DND-41 (cell line): ENCODE measurements at regions not wholly inside any gene's neighbourhood (a gene's known extent, or its start where the extent isn't known, plus 50 kb on each side); places are given as distances from the start of the nearest gene placed in this dataset.

Source experiments
- ATAC-seq: fragments of 200-7000 bp; cut with Tn5 transposase; 3 replicates; pipeline ENCODE4 v1.9.1; 2021; ENCODE audit warnings: low read depth; ENCODE audit not compliant: insufficient read depth
- DNase-seq: peaks from one replicate; pipeline ENCODE4 v3.0.0-alpha.2; 2020
- H2AFZ ChIP-seq: 2 replicates; pipeline ENCODE4 v1.6.0; 2012; ENCODE audit warnings: low read depth, low read length
- H3K27ac ChIP-seq: 2 replicates; pipeline ENCODE4 v1.5.1; 2012; ENCODE audit warnings: low read length, inconsistent platforms
- H3K27me3 ChIP-seq: fragments of 200-600 bp; sonication (generic); 2 replicates; pipeline ENCODE4 v1.6.0; 2012; ENCODE audit warnings: low read length, mild to moderate bottlenecking, inconsistent platforms; ENCODE audit not compliant: insufficient read depth, poor library complexity
- H3K36me3 ChIP-seq: 2 replicates; pipeline ENCODE4 v1.5.1; 2012; ENCODE audit warnings: low read length, inconsistent platforms; ENCODE audit not compliant: insufficient read depth
- H3K4me1 ChIP-seq: 2 replicates; pipeline ENCODE4 v1.5.1; 2012; ENCODE audit warnings: mild to moderate bottlenecking, low read length; ENCODE audit not compliant: insufficient read depth
- H3K4me2 ChIP-seq: 2 replicates; pipeline ENCODE4 v1.6.0; 2012; ENCODE audit warnings: mild to moderate bottlenecking, moderate library complexity, low read length, inconsistent platforms; ENCODE audit not compliant: insufficient read depth
- H3K4me3 ChIP-seq, 2 experiments: fragments of 200-600 bp in 1 of 2; shearing (Covaris generic) in 1 of 2; 2 replicates each; pipeline ENCODE4 v1.5.1; 2012 to 2016; ENCODE audit warnings: inconsistent platforms in 2 of 2, low read length in 2 of 2, mild to moderate bottlenecking in 2 of 2, low read depth in 1 of 2, moderate library complexity in 1 of 2
- H3K79me2 ChIP-seq: 2 replicates; pipeline ENCODE4 v1.6.0; 2012; ENCODE audit warnings: low read length, inconsistent platforms; ENCODE audit not compliant: insufficient read depth
- H3K9ac ChIP-seq: 2 replicates; pipeline ENCODE4 v1.6.0; 2012; ENCODE audit warnings: low read depth, mild to moderate bottlenecking, inconsistent platforms, low read length, moderate library complexity
- H3K9me3 ChIP-seq: 2 replicates; pipeline ENCODE4 v1.5.1; 2012; ENCODE audit warnings: low read length, moderate library complexity, mild to moderate bottlenecking, inconsistent platforms; ENCODE audit not compliant: insufficient read depth, severe bottlenecking
- H4K20me1 ChIP-seq: 2 replicates; pipeline ENCODE4 v1.6.0; 2012; ENCODE audit warnings: low read length; ENCODE audit not compliant: insufficient read depth
- EZH2 ChIP-seq: IDR thresholded peaks from 3 replicates; pipeline ENCODE4 v1.6.1; 2012; ENCODE audit warnings: borderline replicate concordance, low read depth, mild to moderate bottlenecking, moderate library complexity, low read length, inconsistent platforms; ENCODE audit not compliant: severe bottlenecking
- TF ChIP-seq, protein P1 (sequence below): IDR thresholded peaks from 2 replicates; pipeline ENCODE4 v1.5.1; 2012; ENCODE audit warnings: borderline replicate concordance, low read length, moderate library complexity, mild to moderate bottlenecking; ENCODE audit not compliant: poor library complexity, severe bottlenecking; ENCODE audit errors: extremely low read depth

DNA sequence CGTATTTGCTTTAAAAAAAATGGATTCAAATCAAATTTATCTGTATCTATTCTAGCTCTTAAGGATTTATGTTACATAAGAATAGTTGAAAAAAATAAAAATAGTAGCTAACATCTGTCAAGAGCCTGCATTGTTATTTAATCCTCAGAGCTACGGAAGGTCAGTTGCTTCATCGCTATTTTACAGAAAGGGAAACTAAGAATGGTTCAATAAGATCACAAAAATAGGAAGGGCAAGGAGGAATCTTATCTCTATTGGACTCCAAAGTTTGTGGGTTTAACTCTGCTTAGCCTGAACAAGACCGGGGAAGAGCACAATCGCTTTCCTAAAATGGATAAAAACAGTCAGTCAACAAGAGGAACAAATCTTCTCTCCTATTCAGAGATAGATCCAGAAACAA lies 270.2 kb upstream of the SMIM31 start:
- H2AFZ ChIP-seq = no peak overlapping the region
- no peaks in the 10 kb centered on the region for H3K79me2 ChIP-seq
- TF ChIP-seq EZH2 = no peak
- TF ChIP-seq, protein P1, sequence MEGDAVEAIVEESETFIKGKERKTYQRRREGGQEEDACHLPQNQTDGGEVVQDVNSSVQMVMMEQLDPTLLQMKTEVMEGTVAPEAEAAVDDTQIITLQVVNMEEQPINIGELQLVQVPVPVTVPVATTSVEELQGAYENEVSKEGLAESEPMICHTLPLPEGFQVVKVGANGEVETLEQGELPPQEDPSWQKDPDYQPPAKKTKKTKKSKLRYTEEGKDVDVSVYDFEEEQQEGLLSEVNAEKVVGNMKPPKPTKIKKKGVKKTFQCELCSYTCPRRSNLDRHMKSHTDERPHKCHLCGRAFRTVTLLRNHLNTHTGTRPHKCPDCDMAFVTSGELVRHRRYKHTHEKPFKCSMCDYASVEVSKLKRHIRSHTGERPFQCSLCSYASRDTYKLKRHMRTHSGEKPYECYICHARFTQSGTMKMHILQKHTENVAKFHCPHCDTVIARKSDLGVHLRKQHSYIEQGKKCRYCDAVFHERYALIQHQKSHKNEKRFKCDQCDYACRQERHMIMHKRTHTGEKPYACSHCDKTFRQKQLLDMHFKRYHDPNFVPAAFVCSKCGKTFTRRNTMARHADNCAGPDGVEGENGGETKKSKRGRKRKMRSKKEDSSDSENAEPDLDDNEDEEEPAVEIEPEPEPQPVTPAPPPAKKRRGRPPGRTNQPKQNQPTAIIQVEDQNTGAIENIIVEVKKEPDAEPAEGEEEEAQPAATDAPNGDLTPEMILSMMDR = no peak
- ATAC-seq (no peak), DNase-seq (no peak)
- no peak overlapping the region for H3K27ac ChIP-seq
- no peaks in the 10 kb centered on the region for H3K36me3 ChIP-seq
- H3K9me3 ChIP-seq = no peaks in the 10 kb centered on the region
- H3K4me3 ChIP-seq = no peak overlapping the region
- H4K20me1 ChIP-seq = no peaks in the 10 kb centered on the region
- H3K9ac ChIP-seq = no peak overlapping the region
- H3K4me2 ChIP-seq = no peak overlapping the region
- H3K27me3 ChIP-seq = no peaks in the 10 kb centered on the region
- H3K4me1 ChIP-seq = no peaks in the 10 kb centered on the region

DNA sequence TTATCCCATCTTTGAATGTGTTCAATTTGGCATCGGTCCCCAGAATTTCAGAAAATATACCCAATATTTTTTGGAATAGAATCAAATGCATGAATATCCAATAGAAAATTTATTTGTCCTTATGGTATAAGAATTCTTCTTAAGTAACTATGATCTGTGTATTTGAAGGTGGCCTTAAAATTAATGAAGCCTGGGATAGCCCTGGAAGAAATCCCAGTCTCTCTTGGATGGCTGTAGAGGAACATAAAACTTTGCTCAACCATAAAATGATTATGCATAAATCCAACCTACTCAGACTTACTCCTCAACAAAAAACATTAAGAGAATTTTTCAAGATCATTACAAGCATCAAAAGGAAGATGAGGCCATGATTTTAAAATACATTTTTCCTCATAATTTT lies 269.4 kb upstream of the SMIM31 start:
- H2AFZ ChIP-seq = no peak overlapping the region
- no peak overlapping the region for H3K4me2 ChIP-seq
- H3K9ac ChIP-seq = no peak overlapping the region
- TF ChIP-seq, protein P1 = no peak
- no peak for TF ChIP-seq EZH2
- no peaks in the 10 kb centered on the region for H3K79me2 ChIP-seq
- no peak overlapping the region for H3K27ac ChIP-seq
- H3K4me3 ChIP-seq = no peak overlapping the region
- no peaks in the 10 kb centered on the region for H4K20me1 ChIP-seq
- no peaks in the 10 kb centered on the region for H3K4me1 ChIP-seq
- H3K36me3 ChIP-seq = no peaks in the 10 kb centered on the region
- DNase-seq = no peak
- no peaks in the 10 kb centered on the region for H3K9me3 ChIP-seq
- no peaks in the 10 kb centered on the region for H3K27me3 ChIP-seq
- ATAC-seq = no peak

DNA sequence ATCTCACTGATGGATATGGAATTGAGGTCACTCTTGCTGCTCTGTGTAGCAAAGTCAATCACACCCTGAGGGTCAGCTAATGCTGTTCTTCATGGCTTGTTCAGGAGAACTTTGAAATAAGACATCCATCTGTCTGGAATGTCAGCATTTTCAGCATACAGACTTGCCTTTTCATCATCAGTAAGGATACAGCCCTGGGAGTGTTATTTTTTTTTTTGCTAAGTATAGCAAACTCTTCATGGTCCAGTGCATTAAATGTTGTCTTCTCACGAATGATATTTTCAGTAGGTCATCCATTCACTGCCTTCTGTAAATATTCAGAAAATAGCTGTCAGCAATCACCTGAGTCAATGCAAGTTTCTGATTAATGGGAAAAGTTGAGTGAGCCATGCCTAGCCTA lies 268.8 kb upstream of the SMIM31 start:
- DNase-seq = no peak
- Histone ChIP-seq H3K27me3 (no peaks in the 10 kb centered on the region), H3K4me2 (no peak overlapping the region), H4K20me1 (no peaks in the 10 kb centered on the region), H3K9me3 (no peaks in the 10 kb centered on the region), H3K79me2 (no peaks in the 10 kb centered on the region), H3K4me3 (no peak overlapping the region), H3K36me3 (no peaks in the 10 kb centered on the region), H3K4me1 (no peaks in the 10 kb centered on the region), H3K27ac (no peak overlapping the region), H3K9ac (no peak overlapping the region), H2AFZ (no peak overlapping the region)
- no peak for TF ChIP-seq EZH2
- TF ChIP-seq, protein P1 = no peak
- no peak for ATAC-seq

DNA sequence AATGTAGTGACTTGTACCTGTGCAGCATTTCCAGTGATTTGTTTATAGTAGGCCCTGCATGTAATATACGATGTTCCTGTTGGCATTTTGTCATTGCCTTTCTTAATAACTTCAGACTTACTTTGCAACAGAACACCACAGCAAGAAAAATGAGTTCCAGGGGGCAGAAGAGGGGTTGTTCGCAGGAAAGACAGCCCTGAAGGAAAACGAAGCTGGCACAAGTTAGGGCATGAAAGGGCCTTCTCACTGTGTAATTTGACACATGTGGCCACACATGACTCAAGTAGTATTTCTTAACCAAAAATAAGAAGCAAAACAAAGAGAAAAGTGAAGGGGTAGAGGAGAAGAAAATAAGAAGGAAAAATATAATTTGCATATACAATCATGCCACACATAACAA lies 265.8 kb upstream of the SMIM31 start:
- no peak overlapping the region for H3K4me2 ChIP-seq
- no peaks in the 10 kb centered on the region for H3K36me3 ChIP-seq
- H3K27me3 ChIP-seq = no peaks in the 10 kb centered on the region
- no peak overlapping the region for H3K9ac ChIP-seq
- H3K4me3 ChIP-seq = no peak overlapping the region
- H3K27ac ChIP-seq = no peak overlapping the region
- no peak overlapping the region for H2AFZ ChIP-seq
- H3K9me3 ChIP-seq = no peaks in the 10 kb centered on the region
- no peaks in the 10 kb centered on the region for H3K79me2 ChIP-seq
- ATAC-seq (no peak), DNase-seq (no peak)
- no peak for TF ChIP-seq EZH2
- TF ChIP-seq, protein P1 = no peak
- H3K4me1 ChIP-seq = no peaks in the 10 kb centered on the region
- H4K20me1 ChIP-seq = no peaks in the 10 kb centered on the region
